Retina (tissue), 1 donor: ENCODE measurements at regions not wholly inside any gene's neighbourhood (a gene's known extent, or its start where the extent isn't known, plus 50 kb on each side); places are given as distances from the start of the nearest gene placed in this dataset.

Experiments
- DNase-seq: peaks from one replicate; pipeline ENCODE4 v3.0.0-alpha.2; 2016

DNA sequence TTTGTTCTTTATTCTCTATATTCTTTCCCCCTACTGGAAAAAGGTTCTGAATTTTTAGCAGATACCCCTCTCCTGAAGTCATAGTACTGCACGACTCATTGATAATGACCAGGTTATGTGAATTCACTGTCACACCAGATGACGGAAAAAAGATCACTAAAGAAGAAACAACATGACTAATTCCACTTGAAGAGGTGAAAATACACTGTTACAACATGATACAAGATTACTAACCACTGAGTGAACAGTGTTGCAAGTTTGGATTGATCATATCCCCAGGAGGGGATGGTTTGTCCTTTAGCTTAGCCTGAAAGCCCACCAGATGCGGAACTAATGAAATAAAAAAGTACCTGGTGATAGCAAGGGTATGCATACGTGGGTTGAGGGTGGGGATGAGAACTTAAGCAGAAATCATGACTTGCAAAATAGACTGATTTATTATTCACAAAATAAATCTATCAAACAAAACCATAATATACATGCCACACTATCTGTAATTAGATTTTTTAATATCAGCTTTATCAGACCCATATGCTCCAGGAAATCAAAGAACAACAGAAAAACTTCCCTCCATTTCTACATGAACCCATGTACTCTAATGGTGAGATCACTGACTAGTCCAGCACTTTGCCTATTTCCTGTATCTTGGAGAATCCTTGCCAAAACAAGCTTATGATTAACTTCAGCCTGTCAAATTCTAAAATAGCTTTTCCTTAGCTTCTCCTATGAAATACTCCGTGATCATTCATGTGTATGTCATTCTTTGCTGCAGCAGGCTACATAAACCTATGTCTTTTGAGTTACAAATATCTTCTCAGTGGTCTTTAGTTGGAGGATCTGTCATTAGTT, 257.4 kb upstream of the AGA start:
- no peak for DNase-seq

DNA sequence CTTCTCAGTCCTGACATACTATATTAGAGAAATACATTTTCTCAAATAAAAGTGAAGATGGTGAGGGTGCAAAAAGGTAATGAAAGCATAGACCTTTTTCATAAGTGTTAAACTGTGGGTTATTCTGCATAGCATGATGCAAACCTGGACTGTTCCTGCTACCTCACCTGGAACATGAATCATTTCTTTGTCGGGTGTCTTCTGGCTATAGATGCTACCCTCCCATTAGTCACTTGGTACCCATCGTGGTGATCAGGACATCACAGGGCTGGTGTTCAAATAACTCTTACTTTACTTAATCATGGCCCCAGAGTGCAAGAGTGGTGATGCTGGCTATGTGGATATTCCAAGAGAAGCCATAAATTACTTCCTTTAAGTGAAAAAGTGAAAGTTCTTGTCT, 264.7 kb upstream of the AGA start:
- no peak for DNase-seq

DNA sequence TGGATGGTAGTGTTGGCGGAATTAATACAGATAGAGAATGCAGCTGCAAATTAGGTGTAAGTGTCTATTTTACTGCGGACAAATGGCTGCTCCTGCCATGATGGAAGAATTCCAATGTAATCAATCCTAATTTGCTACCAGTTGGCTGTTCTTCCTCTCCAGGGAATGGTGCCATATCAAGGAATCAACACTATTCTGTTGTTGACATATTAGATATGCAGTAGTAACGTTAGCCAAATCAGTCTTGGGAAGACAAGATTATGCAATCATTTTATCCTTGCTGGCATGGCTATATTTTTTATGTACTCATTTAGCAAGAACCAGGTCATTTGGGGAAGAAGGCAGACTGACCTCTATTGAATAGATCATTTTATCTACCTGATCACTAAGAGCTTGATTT, 271.2 kb upstream of the AGA start:
- DNase-seq: no peak

GRCh38 chr4:177717407-177717806, 275.2 kb upstream of the AGA start:
- no peak for DNase-seq

- DNase-seq: no peak
These were observed 276.3 kb upstream of the AGA start for GRCh38 chr4:177718514-177718913.

GRCh38 chr4:177726111-177726510, 283.9 kb upstream of the AGA start:
- DNase-seq: no peak

DNA sequence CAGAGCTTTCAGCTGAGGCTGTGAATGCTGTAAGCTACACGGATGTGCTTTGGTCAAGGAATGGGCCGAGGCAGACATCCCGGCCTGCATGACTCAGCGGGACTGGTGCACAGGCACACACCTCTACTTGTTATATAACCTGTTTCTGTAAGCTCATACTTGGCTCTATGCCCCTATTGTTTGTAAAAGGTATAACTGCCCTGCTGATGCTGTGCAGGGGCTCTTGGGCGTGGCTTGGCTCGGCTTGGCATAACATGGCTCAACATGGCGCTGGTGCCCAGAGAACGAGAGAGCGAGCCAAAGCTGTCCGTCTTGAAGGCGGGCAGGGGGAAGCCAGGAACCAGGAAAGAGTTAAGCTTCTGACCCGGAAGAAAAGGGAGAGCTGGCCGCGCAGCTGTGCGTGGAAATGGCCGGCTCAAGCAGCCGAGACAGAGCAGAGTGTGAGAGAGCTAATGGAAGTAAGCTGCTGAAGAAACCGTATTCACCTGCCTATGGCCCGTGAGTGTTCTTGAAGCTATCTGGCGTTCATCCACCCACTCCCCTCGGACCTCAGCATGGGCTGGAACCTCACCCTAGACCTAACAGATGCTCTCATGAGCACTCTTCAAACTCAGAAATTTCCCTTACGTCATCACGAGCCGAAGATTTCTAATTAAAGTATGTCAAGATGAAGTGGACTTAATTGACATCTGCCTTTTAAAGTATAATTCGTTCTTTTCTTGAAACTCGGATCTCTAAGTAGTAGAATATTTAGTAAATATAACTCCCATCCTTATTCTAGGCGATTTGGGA, 286.3 kb upstream of the AGA start:
- DNase-seq: peak; percentile 2

GRCh38 chr4:177729681-177730080, 287.4 kb upstream of the AGA start:
- no peak for DNase-seq

- DNase-seq: no peak
These were observed 295.2 kb upstream of the AGA start for GRCh38 chr4:177737387-177737940.

DNA sequence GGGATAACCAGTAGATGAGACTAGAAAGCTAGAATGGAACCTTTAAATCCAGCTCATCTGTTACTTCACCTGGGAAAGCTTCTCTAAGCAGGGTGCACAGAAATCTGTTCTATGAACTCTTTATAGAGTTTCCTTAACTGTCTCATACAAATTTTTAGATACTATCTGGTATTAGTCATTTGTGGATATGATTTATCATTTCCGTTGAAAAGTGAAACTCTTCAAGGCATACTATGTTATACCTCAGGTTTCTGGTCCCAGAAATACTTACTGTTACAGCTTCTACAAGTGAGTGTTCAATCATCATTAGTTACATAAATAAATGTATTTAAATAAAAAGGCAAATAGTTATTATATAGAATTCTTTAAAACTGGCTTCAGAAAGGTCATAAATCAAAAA, 298.3 kb upstream of the AGA start:
- DNase-seq: no peak

DNA sequence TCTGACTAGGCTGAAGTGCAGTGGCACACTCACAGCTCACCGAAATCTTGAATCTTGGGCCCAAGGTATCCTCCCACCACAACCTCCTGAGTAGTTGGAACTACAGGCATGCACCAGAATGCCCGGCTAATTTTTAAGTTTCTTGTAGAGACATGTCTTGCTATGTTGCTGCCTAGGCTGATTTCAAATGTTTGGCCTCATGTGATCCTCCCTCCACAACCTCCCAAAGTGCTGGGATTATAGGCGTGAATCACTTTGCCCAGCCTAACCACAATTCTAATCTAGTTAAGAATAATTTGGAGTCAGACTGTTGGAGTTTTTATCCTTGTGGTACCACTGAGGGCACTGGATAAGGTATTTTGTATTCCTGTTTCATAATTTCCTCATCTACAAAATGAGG, 317.5 kb upstream of the AGA start:
- no peak for DNase-seq

GRCh38 chr4:177761692-177762091, 319.5 kb upstream of the AGA start:
- no peak for DNase-seq

GRCh38 chr4:177769155-177769554, 326.9 kb upstream of the AGA start:
- no peak for DNase-seq

GRCh38 chr4:177770776-177771175, 328.5 kb upstream of the AGA start:
- no peak for DNase-seq

GRCh38 chr4:177771645-177772044, 329.4 kb upstream of the AGA start:
- no peak for DNase-seq

DNA sequence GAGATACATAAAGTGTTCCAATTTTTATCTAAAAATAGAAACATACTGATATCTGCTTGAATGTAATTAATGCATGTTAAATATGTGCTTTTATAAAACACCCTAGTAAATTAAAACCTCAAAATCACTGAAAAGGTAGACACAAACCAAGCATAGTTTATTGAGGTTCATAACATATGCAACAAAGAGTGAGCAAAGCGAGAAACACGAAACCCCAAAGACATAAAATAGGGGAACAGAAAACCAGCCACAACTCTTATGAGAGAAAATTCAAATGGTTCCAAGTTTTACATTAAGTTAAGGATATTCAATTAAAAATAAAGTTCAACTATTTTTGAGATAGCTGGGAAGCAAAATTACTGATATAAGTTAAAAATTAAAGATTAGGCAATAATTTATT, 336.4 kb upstream of the AGA start:
- no peak for DNase-seq

DNA sequence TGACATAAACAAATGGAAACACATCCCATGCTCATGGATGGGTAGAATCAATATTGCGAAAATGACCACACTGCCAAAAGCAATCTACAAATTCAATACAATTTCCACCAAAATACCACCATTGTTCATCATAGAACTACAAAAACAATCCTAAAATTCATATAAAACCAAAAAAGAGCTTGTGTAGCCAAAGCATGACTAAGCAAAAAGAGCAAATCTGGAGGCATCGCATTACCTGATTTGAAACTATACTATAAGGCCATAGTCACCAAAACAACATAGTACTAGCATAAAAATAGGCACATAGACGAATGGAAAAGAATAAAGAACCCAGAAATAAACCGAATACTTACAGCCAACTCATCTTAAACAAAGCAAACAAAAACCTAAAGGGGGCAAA, 342.8 kb upstream of the AGA start:
- no peak for DNase-seq

GRCh38 chr4:177789610-177790009, 347.4 kb upstream of the AGA start:
- DNase-seq: no peak

GRCh38 chr4:177791188-177791587, 349.0 kb upstream of the AGA start:
- no peak for DNase-seq

DNA sequence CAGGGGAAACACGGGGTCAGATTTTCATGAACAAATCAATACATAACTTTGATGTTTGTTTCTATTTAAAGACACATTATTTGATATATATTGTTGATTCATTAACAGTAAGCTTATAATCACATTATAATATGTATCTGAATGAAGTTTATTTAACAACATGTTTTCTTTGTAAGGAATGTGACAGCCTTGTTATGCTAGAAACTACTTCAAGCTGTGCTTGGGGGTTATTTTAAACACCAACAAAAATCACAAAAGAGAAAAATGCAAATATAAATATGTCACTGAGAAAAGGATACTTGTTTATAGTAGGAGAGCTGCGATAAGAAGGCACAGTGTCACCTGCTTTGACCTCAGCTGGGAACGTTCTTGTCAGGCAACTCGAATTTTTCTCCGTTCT, 354.6 kb upstream of the AGA start:
- DNase-seq: no peak

DNA sequence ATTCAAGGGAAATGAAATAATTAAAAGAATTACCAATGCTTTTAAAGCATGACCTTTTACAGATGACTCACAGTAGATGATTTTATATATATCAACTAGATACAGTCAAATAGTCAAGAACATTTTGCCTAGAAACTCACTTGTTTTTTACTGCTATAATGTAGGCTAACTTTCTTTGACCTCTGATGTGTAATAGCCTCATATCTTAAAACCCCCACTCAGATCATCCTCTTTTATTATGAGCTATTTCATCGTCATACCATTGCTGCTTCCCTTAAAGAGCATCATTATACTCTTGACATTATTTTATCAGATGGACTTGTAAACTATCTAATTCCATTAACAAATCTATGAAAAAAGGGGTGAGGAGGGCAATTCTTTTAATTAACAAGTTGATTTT, 355.9 kb upstream of the AGA start:
- DNase-seq: no peak

- DNase-seq: no peak
These were observed 359.9 kb upstream of the AGA start for GRCh38 chr4:177802162-177802561.

- no peak for DNase-seq
These were observed 360.4 kb upstream of the AGA start for GRCh38 chr4:177802661-177803060.

GRCh38 chr4:177803151-177803550, 360.9 kb upstream of the AGA start:
- peak; percentile 74 for DNase-seq
